ENCODE measurements at regions not wholly inside any gene's neighbourhood (a gene's known extent, or its start where the extent isn't known, plus 50 kb on each side); places are given as distances from the start of the nearest gene placed in this dataset.
A peak's percentile ranks its signal among the peaks of the same experiment; 100 is the strongest.

DNA sequence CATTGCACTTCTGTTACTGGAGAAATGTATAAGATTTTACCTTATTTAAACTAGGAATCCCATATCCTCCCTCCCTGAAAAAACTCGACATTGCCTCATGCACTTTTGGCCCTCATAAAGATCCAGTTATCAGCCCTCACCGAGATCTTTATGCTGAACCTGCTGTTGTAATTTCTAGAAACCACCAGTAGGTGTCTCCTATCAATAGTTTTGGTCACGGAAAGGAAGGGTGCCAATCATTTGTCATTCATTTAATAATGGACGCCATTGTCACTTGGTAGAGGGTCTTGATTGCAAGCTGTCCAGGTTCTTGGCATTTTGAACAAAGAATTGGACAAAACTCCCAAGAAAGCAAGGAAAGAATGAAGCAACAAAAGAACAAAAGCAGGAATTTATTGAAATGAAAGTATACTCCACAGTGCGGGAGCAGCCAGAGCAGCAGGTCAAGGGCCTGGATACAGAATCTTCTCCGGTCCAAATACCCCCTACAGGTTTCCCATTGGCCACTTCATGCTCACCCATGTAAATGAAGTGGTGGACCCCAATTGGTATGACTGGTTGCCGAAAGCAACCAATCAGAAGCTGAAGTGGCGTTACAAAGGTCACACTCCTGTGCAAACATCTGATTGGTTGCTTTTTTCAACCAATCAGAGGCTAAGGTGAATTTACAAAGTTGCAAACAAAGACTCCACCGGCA lies 524.3 kb downstream of the PSAT1 start:
- peak; percentile 42 for DNase-seq

DNA sequence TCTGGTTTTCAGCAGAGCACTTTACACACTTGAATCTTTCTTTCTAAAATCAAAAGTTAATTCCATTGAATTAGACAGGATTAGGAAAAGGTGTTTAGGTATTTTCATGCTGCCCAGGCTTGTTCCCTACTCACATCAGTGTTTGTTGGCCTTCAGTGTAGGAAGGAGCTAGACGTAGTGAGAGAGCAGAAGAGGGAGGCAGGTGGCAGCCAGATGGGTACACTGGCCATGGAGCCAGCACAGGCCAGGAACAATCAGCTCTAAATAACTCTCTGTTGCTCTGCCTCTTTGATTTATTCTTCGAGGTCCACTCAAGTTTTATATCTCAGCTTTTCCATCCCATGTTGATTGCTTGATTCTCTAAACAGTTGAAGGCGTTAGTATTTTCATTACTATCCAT lies 529.6 kb downstream of the PSAT1 start:
- DNase-seq, result no peak

DNA sequence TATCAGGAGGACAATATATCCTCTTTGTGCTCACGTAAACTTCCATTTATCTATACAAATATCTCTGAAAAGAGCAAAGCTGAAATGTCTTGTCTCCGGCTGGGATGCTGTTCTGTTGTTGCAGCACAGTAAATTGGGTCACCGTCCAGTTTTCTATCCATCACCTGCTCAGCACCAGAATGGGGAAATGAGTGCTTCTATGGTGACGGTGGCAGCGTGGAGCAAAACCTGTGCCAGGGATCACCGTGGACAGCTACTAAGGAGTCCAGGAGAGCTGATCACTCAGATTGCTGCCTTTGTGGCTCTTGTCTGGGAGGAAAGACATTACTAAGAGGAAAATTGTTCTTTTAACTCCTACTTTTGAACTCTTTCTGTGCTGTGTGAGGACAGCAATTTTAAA lies 531.6 kb downstream of the PSAT1 start:
- no peak for DNase-seq

DNA sequence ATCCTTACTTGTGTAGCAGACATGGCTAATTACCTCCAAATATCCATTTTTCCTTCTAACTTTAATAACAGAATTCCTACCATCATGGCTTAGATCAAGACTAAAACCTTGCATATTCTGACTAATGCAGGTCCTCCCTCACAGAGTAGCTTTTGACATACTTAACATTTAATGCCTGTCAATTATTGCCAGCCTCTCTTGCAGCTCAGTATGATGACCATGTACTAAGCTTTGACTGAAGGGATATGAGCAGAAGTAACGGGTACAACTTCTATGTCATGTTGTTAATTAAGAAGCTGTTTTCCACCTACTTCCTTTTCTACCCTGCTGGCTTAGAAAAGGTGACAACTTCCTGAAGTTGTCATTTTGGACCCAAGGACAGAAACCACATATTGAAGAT lies 533.4 kb downstream of the PSAT1 start:
- no peak for DNase-seq

DNA sequence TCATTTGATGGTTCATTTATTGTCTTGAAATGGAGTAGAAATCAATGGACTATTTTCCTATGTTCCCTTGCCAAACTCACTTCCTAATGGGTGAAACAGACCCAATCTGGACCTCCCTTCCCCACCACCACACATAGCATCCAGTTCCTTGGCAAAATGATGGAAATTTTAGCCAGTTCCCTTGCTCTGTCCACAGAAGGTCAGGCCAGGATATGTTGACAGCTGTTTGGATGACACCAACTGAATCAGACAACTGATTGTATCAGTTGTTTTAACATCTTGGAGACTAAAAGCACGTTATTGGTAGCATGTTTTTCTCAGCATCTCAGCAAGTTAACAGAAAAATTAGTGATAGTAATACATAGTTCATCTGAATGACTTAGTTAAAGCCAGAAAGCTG lies 534.8 kb downstream of the PSAT1 start:
- DNase-seq, result no peak

DNA sequence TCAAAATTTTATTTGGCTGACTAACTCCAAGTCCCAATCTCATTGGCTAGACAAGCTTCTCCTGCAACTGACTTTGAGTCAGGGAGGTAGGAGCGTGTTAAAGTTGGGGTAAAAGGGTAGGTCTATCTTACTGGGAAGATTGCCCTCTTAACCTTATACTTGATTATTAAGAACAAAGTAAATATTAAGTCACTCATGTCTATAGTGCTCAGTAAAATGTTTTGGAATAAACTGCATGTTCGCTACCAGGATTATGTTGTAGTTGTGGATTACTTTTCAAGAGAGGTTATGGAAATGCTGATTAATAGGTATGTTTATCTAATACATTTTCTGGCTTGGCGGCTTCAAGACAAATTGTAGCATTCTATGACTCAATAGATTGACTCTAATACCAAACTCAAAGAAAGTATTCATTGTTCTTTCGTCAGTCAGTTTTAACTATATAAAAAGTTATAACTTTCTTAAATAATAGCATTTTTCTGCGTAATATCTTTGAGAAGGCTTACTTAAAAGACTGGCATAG lies 539.1 kb downstream of the PSAT1 start:
- DNase-seq, result no peak

DNA sequence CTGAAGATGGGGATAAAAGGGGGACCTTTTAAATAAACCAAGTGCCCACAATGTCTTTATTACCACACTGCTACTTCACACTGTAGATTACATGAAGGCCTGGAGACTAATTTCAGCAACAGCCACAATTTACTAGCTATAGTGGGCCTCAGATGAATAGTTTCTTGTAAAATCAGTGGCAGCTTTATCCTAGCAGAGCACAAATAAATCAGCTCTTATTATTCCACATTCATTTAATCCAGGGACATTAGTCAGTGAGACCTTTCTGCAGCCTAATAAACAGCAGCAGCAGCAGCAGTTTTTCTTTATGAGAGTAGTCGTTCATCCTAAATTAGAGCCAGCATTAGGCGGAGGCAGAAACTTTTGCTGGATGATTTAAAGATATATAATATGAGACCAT lies 542.3 kb downstream of the PSAT1 start:
- no peak for DNase-seq

DNA sequence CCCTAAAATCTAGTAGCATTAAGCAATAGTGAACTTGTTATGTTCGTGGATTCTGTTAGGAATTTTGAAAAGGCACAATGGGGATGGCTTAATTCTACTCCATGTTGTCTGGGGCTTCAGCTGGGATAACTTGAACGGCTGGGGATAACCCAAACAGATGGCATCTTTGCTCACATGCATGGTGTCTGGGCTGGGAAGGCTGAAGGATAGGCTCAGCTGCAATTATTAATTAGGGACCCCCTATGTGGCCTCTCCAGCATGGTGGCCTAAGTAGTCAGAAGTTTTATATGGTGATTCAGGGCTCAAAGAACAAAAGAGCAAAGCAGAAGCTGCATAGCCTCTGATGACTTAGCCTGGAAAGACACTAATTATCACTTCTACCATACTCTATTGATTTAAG lies 551.1 kb downstream of the PSAT1 start:
- DNase-seq, result no peak

DNA sequence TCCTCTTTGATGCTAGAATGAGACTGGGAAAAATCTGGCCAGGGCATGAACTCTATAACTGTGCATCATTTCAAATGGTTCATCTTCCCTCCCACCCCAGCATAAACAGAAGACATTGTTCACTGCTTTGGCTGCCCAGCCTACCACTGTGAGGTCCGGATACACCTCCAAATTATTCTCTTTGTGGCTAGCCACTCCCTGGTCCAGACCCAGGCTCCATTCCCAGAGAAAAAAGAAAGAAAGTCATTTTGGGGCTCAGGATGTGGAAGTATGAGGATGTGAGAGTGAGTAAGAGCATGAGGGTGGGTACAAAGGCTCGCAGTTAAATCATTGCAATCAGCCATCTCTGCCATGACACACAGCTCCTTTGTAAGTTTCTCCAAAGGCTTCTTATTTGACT lies 559.2 kb downstream of the PSAT1 start:
- no peak for DNase-seq

DNA sequence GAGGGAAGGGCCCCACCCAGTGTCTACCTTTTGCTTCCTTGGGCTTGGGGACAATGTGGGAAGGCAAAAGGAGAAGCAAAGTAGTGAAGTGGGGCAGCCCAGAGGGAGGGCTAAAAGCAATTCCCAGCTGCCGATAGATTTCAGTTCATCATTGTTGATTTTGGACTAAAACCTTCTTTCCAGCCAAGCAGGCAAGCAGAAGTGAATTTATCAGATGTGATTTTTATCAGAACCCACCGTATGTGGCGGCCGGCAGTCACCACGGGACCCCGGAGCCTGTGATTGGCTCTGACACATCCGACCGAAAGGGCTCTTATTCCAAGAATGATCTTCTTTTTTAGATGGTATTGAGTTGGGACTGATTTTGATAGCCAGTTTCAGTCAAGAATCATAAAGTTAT lies 559.9 kb downstream of the PSAT1 start:
- no peak for DNase-seq

DNA sequence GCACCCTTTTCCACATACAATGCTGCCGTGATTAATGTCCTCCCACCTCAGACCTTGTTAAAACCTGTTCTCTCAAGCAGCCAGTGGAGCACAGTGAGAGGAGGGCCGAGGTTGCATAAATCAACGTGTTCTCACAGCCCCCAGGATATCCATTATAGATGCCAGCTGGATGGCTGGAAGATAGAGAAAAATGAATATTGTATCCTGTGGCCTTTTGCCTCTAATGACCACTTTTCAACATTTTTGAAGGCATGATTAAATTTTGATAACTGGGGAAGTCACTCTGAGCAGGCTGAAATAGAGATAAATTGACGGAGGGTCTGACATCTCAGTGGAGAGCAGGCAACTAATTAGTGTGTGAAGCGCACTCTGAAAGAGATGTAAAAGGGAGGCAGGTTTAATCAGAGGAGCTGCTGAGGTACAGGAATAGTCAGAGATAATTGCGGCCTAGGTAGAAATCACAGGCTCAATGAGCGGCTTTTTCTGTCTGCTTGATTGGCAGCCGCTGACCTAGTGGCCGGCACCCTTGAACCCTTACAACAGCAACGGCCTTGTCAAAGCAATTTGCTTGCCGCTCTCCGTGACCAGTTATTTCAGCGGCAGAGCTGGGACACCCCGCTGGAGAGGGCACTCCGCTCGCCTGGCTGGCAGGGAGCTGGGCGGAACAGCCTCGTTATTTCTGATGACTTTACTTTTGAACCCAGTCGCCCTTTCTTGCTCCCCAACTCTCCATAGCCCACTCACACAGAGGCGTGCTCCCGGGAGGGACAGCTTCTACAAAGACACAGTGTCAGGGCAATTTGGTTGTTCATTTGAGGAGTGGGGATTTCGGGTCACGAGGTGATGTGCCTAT lies 560.7 kb downstream of the PSAT1 start:
- DNase-seq, result no peak

DNA sequence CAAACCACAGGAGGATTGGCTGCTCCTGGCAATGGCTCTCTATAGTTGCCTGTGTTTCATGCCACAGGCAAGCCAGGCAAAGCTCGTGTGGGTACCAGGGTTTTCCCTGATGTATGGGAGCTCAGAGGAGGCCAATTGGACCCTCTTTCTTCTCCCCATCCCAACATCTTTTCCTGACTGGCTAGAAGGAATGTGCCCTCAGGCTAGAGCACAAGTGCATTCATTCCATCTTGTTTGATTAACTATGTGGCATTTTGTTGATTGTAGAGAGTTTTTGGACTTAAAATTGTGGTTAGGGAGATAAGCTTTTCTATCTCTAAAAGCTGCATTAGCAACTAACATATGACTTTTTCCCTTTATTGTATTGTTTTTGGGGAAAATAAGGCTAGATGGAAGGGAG lies 561.3 kb downstream of the PSAT1 start:
- DNase-seq, result no peak

DNA sequence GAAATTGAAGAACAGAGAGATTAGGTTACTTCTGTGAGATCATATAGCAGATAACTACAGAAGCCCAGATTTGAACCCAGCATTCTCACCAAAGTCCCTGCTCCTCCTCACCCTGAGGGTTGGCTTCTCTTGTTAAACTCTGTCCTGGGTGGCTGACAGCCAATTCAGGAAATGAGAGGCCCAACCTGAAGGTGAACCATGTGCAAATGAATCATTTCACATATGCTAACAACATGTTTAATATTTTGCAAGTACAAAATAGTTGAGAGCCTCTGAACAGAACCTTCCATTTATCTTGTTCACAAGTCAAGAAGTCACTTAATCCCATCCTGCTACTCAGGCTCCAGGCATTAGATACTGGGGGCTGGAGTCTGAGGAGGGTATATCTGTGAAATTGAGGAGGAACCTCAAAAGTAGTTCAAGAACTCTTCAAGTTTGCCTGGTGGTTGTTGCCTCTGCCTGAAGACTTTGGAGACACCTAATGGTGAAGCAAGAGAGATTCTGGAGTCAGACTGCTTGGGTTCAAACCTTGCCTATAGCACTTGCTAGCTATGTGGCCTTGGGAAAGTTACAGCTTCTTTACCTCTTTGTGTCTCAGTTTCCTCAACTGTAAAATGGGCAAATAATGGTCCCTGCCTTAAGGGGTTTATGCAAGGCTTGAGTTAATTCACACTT lies 564.0 kb downstream of the PSAT1 start:
- no peak for DNase-seq

DNA sequence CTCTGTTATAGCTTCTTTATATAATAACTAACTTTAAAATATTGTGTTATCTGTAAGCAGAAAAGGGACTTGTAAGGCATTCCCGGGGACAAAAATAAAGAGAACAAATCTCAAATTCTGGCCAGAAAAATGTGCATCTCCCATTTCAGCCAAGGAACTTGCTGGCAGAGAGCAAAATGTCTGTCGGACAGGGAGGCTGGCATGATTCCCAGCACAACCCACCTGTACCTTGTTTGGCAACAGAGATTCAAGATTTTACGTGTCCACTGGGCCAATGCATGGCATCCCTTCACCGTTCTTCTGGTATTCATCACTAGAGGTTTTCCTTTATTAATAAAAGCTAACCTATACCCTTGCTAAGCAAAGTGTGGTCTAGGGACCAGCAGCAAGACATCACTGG lies 566.6 kb downstream of the PSAT1 start:
- DNase-seq, result no peak

DNA sequence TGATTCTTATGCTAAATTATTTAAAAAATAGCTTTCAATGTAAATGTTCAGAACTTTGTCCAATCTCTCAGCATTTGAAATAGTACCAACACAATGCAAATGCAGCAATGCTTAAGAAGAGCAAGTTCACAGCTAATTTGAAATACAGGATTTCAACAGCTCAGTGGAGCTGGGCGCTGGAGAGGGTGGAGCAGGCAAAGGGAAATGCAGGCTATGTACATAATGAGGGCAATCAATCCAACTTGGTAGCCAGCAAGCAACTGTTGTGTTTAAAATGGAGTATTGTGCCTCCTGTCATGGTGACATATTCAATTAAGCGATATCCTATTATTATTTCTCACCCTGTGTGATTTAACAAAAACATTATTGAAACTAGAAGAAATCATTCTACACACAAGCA lies 568.8 kb downstream of the PSAT1 start:
- DNase-seq, result no peak

DNA sequence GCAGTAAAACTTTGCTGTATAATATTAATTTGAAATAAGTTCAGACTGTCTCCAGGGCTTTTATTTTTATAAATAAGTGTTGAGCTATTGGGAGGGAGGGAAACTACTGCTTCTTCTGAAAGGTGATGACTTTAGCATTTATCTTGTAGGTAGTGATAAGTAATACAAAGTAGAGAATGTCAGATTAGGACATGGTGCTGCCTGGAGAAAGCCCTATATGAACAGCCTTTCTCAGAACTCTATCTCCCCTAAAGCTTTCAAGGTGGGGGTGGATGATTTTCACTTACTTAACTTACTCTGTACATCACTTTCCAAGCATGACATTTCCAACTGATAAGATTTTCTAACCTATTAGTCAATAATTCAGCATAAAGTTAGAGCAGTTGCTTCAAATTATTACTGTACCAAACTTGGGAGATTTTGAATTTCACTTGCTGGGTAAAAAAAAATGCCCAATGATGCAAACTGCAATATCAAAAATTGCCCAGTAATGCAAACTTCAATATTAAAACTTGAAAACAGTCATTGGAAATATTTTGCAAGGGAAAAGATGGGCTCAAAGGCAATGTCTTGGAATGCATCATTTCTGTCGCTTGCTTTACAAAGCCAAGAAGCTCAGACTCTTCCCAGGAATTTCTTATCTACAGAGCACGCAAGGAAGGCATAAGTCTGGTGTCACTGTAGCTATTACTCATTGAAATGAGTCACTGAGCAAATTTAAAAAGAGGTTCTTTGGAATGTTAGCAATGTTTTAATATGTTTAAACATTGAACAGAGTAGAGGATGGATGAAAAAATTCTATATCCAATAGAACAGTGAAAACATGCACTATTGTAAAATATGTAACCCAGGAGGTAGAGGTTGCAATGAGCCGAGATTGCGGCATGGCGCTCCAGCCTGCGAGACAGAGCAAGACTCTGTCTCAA lies 569.5 kb downstream of the PSAT1 start:
- peak; percentile 96 for DNase-seq

DNA sequence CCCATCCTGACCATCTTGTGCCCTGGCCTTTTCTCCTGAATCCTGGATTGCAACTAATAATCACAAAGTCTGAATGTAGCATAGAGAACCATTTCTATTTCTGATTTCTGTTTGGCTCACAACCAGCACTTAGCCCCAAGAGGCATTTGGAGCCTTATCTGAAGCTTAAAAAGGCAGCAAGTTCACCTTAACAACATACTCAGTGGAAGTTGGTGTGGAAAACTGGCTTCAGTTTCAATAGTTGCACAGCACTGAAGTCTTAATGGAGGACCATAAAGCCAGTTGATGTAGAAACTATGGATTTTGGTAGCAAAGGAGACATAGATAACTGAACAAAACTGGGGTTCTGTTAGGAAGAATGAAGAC lies 574.1 kb downstream of the PSAT1 start:
- no peak for DNase-seq

DNA sequence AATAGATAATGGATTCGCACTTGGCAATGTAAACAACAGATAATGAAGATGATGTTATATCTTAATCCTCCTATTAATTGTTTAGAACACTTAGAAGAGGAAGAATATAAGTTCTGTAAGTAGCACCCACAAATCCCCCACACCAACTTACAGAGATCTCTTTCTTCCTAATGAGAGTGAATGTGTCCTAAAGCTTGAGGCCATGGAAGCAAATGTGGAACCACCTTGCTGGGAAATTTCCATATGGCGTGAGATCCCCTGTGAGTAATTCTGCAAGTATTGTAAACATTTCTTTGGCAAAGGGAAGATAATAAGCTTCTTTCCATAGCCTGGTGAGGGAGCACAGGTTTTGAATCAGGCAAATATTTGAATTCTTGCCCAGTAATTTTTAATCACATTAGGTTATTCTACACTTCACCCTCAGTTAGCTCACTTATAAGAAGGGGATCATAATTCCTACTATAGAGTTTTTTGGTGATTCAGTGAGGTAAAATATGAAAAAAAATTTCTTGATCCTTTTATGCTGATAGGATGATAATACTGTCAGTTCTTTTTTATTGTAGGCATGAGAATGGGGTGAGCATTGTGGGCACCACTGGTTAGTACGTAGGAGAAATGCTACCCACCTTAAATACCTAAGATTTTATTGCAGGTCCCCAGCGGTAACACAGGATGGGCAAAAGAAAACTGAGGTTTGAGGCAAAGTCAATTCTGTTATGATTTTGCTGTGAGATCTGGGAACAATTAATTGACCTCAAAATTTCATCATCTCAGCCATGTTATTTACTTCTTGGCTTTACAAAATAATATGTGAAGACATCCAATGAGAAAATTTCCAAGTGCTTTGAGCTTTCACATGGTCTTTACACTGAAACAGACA lies 574.8 kb downstream of the PSAT1 start:
- peak; percentile 54 for DNase-seq

DNA sequence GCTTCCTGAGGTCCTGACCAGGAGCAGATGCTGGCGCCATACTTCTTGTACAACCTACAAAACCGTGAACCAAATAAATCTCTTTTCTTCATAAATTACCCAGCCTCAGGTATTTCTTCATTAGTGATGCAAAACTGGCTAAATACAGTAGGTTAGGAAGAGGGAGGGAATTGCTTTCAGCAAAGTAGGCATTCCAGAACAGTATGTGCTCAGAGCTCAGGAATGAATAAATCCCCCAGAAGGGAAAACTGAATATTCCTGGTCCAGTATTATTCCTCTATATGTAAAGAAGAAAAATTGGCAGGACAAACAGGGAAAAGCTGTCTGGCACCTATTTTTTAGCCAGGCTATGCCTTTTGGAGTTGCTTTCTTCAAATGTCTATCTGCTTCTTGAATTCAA lies 577.1 kb downstream of the PSAT1 start:
- DNase-seq, result no peak

DNA sequence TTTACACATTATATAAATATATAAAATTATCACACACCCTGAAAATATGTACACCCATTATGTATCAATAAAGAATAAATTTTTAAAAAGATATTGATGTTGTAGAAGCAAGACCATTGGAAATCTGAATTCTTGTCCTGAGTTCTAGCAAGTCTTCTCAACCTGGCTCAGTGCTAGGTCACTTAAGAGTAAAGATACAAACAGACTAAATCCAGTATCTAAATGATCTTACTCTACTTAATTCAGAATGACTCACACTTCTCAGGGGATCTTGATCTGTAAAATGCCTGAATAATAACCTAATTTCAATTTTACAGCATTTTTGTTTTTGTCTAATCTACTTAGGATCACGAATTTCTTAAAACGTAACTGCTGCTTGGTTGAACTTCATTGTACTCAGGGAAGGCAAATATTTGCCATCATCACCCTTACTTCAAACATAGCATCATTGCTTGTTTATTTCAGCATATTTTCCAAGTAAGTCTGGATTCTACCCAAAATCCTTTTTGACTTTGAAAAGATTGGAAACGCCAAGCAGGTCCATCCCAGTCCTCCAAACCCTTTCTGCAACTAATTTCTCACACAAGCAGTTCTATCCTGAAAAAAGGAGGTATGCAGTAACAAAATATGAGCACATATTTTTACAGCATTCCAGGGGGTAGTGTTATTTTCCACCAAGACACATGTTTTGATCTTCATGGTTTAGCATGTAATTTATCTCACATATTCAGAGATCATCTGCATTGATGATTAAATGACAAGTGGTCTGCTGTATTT lies 582.6 kb downstream of the PSAT1 start:
- no peak for DNase-seq

DNA sequence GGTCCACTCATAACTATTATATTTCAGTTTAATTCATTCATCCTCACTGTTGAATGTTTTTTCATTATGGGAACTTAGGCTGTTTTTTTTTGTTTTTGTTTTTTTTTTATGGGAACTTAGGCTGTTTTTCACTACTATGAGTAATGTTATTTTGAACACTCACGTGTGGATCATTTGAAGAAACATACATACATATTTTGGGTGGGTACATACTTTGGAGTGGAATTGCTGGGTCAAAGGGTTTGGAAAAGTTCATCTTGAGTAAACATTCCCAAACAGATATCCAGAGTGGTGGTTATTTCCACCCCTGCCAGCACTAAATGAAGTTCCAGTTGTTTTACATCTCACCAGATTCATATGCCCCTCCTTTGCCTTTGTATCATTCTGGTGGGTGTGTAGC lies 584.4 kb downstream of the PSAT1 start:
- no peak for DNase-seq

Data from kidney glomerular epithelial cell (primary cell).